H9 (cell line): ENCODE measurements at regions not wholly inside any gene's neighbourhood (a gene's known extent, or its start where the extent isn't known, plus 50 kb on each side); places are given as distances from the start of the nearest gene placed in this dataset.

Experiments used
- DNase-seq: peaks from one replicate; pipeline ENCODE4 v3.0.0-alpha.2; 2017
- H2AFZ ChIP-seq: one replicate; pipeline ENCODE4 v1.6.1; 2013; ENCODE audit warnings: mild to moderate bottlenecking, low read length, control low read depth, moderate library complexity
- H2AK5ac ChIP-seq: 2 replicates; pipeline ENCODE4 v1.6.1; 2013; ENCODE audit warnings: low read length, control low read depth, mixed read lengths; ENCODE audit not compliant: insufficient read length
- H2BK120ac ChIP-seq: one replicate; pipeline ENCODE4 v1.6.1; 2013; ENCODE audit warnings: low read depth, mild to moderate bottlenecking, low read length, control low read depth, inconsistent platforms; ENCODE audit not compliant: poor library complexity, severe bottlenecking
- H2BK12ac ChIP-seq: 2 replicates; pipeline ENCODE4 v1.6.1; 2013; ENCODE audit warnings: low read length, control low read depth, mixed read lengths, low read depth; ENCODE audit not compliant: insufficient read length
- H2BK15ac ChIP-seq: 2 replicates; pipeline ENCODE4 v1.6.1; 2013; ENCODE audit warnings: low read depth, low read length, control low read depth
- H2BK20ac ChIP-seq: one replicate; pipeline ENCODE4 v1.6.1; 2013; ENCODE audit warnings: low read depth, mild to moderate bottlenecking, low read length, control low read depth, inconsistent platforms; ENCODE audit not compliant: poor library complexity, severe bottlenecking
- H2BK5ac ChIP-seq: 2 replicates; pipeline ENCODE4 v1.6.1; 2013; ENCODE audit warnings: low read length, control low read depth, mixed read lengths; ENCODE audit not compliant: insufficient read length
- H3K14ac ChIP-seq: 2 replicates; pipeline ENCODE4 v1.6.1; 2013; ENCODE audit warnings: low read length, control low read depth; ENCODE audit not compliant: insufficient read depth
- H3K18ac ChIP-seq: 2 replicates; pipeline ENCODE4 v1.6.1; 2013; ENCODE audit warnings: low read depth, mild to moderate bottlenecking, mixed read lengths, low read length, control low read depth; ENCODE audit not compliant: insufficient read length
- H3K23ac ChIP-seq: 2 replicates; pipeline ENCODE4 v1.6.1; 2013; ENCODE audit warnings: low read length, control low read depth, mixed read lengths, low read depth; ENCODE audit not compliant: insufficient read length
- H3K23me2 ChIP-seq: 2 replicates; pipeline ENCODE4 v1.6.1; 2013; ENCODE audit warnings: low read depth, mild to moderate bottlenecking, mixed read lengths, low read length, control low read depth; ENCODE audit not compliant: insufficient read length, poor library complexity, severe bottlenecking
- H3K27ac ChIP-seq: 2 replicates; pipeline ENCODE4 v1.5.1; 2013; ENCODE audit warnings: low read length, control low read depth, mixed read lengths, low read depth; ENCODE audit not compliant: insufficient read length
- H3K27me3 ChIP-seq: 2 replicates; pipeline ENCODE4 v1.6.1; 2013; ENCODE audit warnings: low read length, control low read depth, inconsistent platforms; ENCODE audit not compliant: insufficient read depth
- H3K4ac ChIP-seq: 2 replicates; pipeline ENCODE4 v1.6.1; 2013; ENCODE audit warnings: low read depth, mild to moderate bottlenecking, control low read depth, inconsistent platforms, low read length, moderate library complexity
- H3K4me1 ChIP-seq: 2 replicates; pipeline ENCODE4 v1.6.1; 2013; ENCODE audit warnings: low read length, control low read depth, inconsistent platforms; ENCODE audit not compliant: insufficient read depth
- H3K4me2 ChIP-seq: 2 replicates; pipeline ENCODE4 v1.6.1; 2013; ENCODE audit warnings: low read length, control low read depth, mixed read lengths; ENCODE audit not compliant: insufficient read length, insufficient read depth
- H3K56ac ChIP-seq: 2 replicates; pipeline ENCODE4 v1.6.1; 2013; ENCODE audit warnings: low read depth, mild to moderate bottlenecking, mixed read lengths, low read length, control low read depth; ENCODE audit not compliant: insufficient read length
- H3K79me1 ChIP-seq: 2 replicates; pipeline ENCODE4 v1.6.1; 2013; ENCODE audit warnings: low read depth, mild to moderate bottlenecking, moderate library complexity, low read length, control low read depth, inconsistent platforms; ENCODE audit not compliant: insufficient read depth, poor library complexity, severe bottlenecking
- H3K79me2 ChIP-seq: 2 replicates; pipeline ENCODE4 v1.6.1; 2013; ENCODE audit warnings: low read length, control low read depth, inconsistent platforms; ENCODE audit not compliant: insufficient read depth
- H3K9ac ChIP-seq: 2 replicates; pipeline ENCODE4 v1.6.1; 2013; ENCODE audit warnings: low read length, control low read depth, mixed read lengths; ENCODE audit not compliant: insufficient read length; ENCODE audit errors: extremely low read depth
- H3K9me3 ChIP-seq: one replicate; pipeline ENCODE4 v1.6.1; 2013; ENCODE audit warnings: low read depth, low read length, inconsistent platforms; ENCODE audit not compliant: control insufficient read depth
- H3T11ph ChIP-seq: one replicate; pipeline ENCODE4 v1.6.1; 2013; ENCODE audit warnings: mild to moderate bottlenecking, low read length, control low read depth, inconsistent platforms
- H4K20me1 ChIP-seq: one replicate; pipeline ENCODE4 v1.6.1; 2013; ENCODE audit not compliant: control insufficient read depth, insufficient read length, insufficient read depth
- H4K5ac ChIP-seq: 2 replicates; pipeline ENCODE4 v1.6.1; 2013; ENCODE audit warnings: low read depth, mild to moderate bottlenecking, mixed read lengths, low read length, control low read depth; ENCODE audit not compliant: insufficient read length
- H4K8ac ChIP-seq: replicated peaks from 2 replicates; pipeline ENCODE4 v1.6.1; 2013; ENCODE audit warnings: low read length, control low read depth, mixed read lengths, low read depth; ENCODE audit not compliant: insufficient read length
- H4K91ac ChIP-seq: 2 replicates; pipeline ENCODE4 v1.6.1; 2013; ENCODE audit warnings: low read depth, mild to moderate bottlenecking, moderate library complexity, mixed read lengths, low read length, control low read depth; ENCODE audit not compliant: insufficient read length
- H3K27ac Mint-ChIP-seq, 3 experiments: 2 replicates in 2 of 3; 3 replicates in 1 of 3; pipeline ENCODE4 v1.8.0; 2020 to 2021; ENCODE audit warnings: mixed read lengths in 3 of 3, mild to moderate bottlenecking in 1 of 3, moderate library complexity in 1 of 3
- H3K27me3 Mint-ChIP-seq: 2 replicates; pipeline ENCODE4 v1.8.0; 2021; ENCODE audit warnings: low read depth, mild to moderate bottlenecking, moderate library complexity, mixed read lengths
- H3K36me3 Mint-ChIP-seq, 3 experiments: 2 replicates in 2 of 3; 3 replicates in 1 of 3; pipeline ENCODE4 v1.8.0; 2020 to 2021; ENCODE audit warnings: low read depth in 3 of 3, mixed read lengths in 3 of 3; ENCODE audit not compliant: insufficient read depth in 1 of 3
- H3K4me1 Mint-ChIP-seq, 2 experiments: 2 replicates each; pipeline ENCODE4 v1.8.0; 2020; ENCODE audit warnings: mixed read lengths in 2 of 2
- H3K4me3 Mint-ChIP-seq, 2 experiments: 2 replicates in 1 of 2; 3 replicates in 1 of 2; pipeline ENCODE4 v1.8.0; 2020 to 2021; ENCODE audit warnings: mild to moderate bottlenecking in 2 of 2, mixed read lengths in 2 of 2, moderate library complexity in 1 of 2
- H3K9me3 Mint-ChIP-seq, 2 experiments: 2 replicates in 1 of 2; 3 replicates in 1 of 2; pipeline ENCODE4 v1.8.0; 2020; ENCODE audit warnings: mild to moderate bottlenecking in 2 of 2, mixed read lengths in 2 of 2, moderate library complexity in 1 of 2
- WGBS: extraction: QIAGEN DNeasy Blood & Tissue Kit; methylation state at CpG from one replicate; pipeline ENCODE4 v1.1.7; 2013; ENCODE audit warnings: missing lambda C conversion rate, low lambda C conversion rate, mixed read lengths; ENCODE audit not compliant: insufficient read length; ENCODE audit errors: extremely low coverage; 5-methylcytosine and 5-hydroxymethylcytosine counted together
- TF ChIP-seq, protein P1 (sequence below): fragments of 200-600 bp; sonication (generic); conservative IDR thresholded peaks from 3 replicates; pipeline ENCODE4 v1.8.0; 2021; ENCODE audit warnings: antibody characterized with exemption, mild to moderate bottlenecking

DNA sequence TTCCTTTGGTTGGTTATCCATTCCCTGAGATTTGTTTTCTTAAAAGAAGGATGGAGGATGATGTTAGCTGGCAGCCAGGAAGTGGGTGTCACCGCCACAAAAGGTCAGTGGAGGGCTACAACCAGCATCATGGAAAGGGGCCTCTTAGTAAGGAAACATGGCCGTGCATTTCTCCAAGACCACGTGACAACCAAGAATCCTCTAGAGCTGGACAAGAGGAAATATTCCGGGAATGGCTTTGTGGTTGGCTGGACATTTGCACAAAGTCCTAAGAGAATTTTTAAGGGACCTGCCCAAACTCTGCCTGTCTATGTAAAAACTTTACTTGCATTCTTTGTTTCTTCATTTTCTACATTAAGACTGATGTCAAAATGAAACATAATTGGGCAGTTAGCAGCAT lies 399.9 kb upstream of the MARCKS start:
- H3K9ac ChIP-seq, result no peak overlapping the region
- H2AK5ac ChIP-seq, result no peak overlapping the region
- Mint-ChIP-seq H3K4me3 (no peak overlapping the region), H3K4me1 (0 out of 4 replicates have a peak, but pooled peaks cover 0 to 4% of the 10 kb centered on the region in 2 experiments), H3K9me3 (no peaks in the 10 kb centered on the region), H3K36me3 (no peaks in the 10 kb centered on the region), H3K27me3 (no peaks in the 10 kb centered on the region), H3K27ac (peak overlapping the region in 1 of 3 experiments; percentile 7; a peak in 2 of 7 replicates)
- H4K5ac ChIP-seq, result no peak overlapping the region
- no peak overlapping the region for H3K18ac ChIP-seq
- H3K4me2 ChIP-seq, result no peak overlapping the region
- no peak overlapping the region for H2AFZ ChIP-seq
- H3K27ac ChIP-seq, result no peak overlapping the region
- H2BK5ac ChIP-seq, result no peak overlapping the region
- H3K9me3 ChIP-seq, result no peaks in the 10 kb centered on the region
- H3K14ac ChIP-seq, result no peak overlapping the region
- no peak overlapping the region for H3K56ac ChIP-seq
- H4K8ac ChIP-seq, result no peak overlapping the region
- no peak overlapping the region for H2BK120ac ChIP-seq
- H3K79me2 ChIP-seq, result no peaks in the 10 kb centered on the region
- no CpG with 5 or more reads among the region's 4 CpGs for WGBS
- TF ChIP-seq, protein P1, sequence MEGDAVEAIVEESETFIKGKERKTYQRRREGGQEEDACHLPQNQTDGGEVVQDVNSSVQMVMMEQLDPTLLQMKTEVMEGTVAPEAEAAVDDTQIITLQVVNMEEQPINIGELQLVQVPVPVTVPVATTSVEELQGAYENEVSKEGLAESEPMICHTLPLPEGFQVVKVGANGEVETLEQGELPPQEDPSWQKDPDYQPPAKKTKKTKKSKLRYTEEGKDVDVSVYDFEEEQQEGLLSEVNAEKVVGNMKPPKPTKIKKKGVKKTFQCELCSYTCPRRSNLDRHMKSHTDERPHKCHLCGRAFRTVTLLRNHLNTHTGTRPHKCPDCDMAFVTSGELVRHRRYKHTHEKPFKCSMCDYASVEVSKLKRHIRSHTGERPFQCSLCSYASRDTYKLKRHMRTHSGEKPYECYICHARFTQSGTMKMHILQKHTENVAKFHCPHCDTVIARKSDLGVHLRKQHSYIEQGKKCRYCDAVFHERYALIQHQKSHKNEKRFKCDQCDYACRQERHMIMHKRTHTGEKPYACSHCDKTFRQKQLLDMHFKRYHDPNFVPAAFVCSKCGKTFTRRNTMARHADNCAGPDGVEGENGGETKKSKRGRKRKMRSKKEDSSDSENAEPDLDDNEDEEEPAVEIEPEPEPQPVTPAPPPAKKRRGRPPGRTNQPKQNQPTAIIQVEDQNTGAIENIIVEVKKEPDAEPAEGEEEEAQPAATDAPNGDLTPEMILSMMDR, result no peak
- no peaks in the 10 kb centered on the region for H3K23me2 ChIP-seq
- no peak overlapping the region for H2BK20ac ChIP-seq
- H3K4ac ChIP-seq, result no peak overlapping the region
- H4K20me1 ChIP-seq, result no peaks in the 10 kb centered on the region
- no peaks in the 10 kb centered on the region for H3K27me3 ChIP-seq
- H2BK15ac ChIP-seq, result no peak overlapping the region
- H3K23ac ChIP-seq, result no peak overlapping the region
- no peak overlapping the region for H4K91ac ChIP-seq
- H2BK12ac ChIP-seq, result no peak overlapping the region
- H3K4me1 ChIP-seq, result no peaks in the 10 kb centered on the region
- DNase-seq, result no peak
- H3T11ph ChIP-seq, result no peak overlapping the region
- H3K79me1 ChIP-seq, result no peaks in the 10 kb centered on the region
